GM21619 (cell line): ENCODE measurements at regions not wholly inside any gene's neighbourhood (a gene's known extent, or its start where the extent isn't known, plus 50 kb on each side); places are given as distances from the start of the nearest gene placed in this dataset.

Experiments used
- ATAC-seq: cut with Tn5 transposase; IDR thresholded peaks from one replicate; pipeline ENCODE4 v1.9.1; 2021; ENCODE audit not compliant: unreplicated experiment

DNA sequence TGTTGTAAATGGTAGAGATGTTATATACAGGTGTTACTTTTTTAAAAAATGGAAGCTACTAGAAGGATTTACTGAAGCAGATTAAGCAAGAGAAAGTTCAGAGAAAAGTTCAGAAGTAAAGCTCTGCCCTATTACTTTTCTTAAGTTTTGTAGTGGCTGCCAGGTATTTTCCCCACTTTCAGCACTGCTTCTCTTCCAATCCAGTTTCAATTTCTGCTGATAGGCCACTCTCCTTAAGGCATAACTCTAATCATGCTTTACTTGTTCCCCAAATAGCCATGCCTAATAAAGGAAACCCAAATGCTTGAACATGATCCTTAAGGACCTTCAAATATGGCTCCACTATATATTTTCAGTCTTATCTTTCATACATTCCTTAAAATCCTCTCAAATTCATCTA is 880.8 kb upstream of the CDH2 start:
- ATAC-seq = no peak

DNA sequence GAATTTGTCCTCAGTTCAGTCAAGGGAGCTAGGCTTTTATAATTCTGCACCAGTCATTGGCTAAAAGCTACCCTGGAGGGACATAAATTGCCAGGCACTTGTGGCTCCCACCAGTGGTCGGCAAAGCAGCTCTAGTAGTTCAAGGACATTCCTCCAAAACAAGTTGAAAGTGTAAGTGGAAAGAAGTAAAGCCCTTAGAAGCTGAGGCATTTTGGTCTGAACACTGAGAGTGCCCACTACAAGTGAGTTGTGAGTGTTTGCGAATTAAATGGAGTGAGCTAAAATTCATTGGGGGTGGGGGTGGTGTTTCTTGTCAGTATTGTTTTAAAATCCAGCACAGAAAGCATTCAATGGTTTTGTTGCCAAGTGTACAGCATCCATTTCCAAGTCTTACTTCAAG is 879.9 kb upstream of the CDH2 start:
- ATAC-seq = no peak

DNA sequence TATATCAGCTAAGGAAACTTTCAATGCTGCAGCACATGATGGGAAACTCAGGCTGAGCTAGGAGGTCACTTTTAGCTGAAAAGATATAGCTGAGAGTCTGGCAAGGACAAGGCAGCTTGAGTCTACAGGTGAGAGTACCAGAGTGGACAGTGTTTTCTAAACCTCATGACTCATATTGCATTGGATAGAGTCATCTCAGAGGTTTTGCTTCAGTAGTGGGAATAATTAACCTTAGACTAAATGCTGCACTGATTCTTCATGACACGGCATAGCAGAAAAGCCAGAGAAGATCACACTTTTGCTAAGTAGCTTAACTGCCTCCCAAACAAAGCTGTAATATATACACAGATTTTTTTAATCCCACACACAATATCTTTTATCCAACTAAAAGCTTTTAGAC is 865.0 kb upstream of the CDH2 start:
- ATAC-seq = no peak

DNA sequence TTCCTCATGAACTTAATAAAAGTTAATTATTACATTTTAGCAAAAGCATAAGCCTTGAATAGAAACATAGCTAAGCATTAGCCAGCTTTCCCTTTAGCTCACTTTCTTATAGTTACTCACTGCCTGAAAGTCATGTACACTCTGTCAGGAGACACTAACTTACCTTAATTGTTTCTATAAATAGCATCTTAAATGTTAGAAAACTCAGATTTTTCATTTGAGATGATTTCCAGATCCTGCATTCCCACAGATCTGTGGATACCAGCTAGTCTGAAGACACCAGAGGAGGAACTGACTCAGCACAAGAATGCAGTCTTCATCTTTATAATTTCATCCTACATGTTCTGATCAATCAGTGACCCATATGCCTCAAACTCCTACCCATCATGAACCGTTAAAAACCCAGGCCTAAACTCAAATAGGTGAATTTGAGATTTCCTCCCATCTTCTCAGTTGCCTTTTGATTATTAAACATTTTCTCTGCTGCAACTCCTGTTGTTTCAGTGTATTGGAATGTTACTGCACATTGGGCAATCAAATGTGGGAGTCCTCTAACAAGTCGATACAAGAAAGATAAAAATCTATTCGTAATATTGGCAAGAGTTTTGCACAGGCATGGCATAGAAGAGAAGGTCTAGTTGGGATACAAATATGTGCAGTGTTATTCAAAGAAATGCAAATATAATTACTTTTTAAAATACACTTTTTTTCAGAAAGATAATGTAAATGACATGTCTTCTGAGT is 857.4 kb upstream of the CDH2 start:
- no peak for ATAC-seq

DNA sequence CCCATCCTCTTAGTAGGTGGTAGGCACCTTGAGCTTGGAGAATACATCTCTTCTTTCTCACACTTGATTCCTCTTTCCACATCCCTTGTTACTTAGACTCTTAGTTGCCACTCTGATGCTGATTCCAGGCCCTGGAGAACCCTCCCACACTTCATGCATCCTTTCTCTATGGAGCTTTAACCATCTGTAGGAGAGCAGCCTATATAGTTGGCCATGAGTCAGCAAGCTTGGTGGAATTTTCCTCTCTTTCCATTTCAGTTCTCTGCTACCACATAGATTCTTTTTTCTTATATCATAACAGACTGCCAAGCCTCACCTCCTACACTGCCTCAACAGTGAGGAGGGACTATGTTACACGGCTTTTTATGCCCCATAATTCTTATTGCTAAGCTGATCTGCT is 851.6 kb upstream of the CDH2 start:
- no peak for ATAC-seq

DNA sequence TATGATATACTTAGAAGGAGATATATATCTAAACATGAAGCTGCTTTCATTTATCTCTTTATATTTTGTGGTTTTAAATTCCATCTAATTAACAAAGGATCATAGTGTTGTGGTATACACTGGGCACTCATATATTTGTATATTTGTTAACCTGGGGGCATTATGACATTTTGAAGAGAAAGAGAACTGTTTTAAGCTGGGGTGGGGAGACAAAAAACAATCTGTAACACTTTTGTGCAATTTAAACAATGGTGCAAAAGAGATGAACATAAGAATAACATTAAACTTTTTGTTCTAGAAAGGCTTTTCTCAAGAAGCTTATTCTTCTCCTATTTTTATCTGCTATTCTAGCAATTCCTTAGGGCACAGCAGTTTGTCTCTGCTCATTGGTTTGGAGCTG is 842.0 kb upstream of the CDH2 start:
- ATAC-seq = no peak

DNA sequence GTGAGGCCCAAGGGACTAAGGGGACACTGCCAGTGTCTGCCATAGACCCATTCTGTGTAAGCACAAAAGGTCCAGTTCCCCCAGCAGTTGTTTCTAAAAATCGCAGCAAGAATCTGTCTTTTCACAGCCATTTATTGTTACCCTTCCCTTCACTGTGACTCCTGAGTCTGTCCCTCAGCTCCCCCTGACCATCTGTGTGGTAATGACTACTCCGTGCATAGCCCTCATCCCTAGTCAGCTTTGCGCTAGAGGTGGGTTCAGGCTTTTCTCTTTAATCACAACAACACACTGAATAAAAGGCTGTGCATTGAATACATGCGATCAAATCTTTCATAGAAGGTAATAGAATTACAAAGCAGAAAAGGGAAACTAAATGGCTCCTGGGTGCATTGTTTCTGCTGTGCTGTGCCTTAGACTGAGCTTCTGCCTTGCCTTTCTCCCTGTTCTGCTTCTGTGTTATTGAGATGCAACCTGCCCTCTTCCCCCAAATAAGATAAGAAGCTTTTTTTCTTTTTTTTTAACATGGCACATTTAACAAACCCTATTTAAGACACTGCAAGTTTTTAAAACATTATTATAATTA is 836.0 kb upstream of the CDH2 start:
- ATAC-seq = no peak

DNA sequence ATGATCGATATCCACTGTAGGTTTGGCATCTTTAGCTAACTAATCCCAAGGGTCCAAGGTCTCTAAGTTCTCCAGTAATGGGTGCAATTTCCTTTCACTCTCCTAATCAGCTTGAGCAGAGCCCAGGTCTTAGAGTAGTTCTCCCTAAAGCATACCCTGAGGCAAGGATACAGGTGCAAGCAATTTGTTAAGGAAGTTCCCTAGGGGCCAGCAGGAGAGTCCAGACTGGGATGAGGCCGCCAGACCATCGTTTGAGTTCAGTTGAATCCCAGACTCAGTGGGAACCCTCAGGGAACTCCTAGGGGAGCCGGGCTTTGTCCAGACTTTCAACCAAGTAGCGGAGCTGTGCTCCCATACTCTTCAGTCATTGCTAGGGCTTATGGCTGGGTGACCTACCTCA is 835.4 kb upstream of the CDH2 start:
- no peak for ATAC-seq

DNA sequence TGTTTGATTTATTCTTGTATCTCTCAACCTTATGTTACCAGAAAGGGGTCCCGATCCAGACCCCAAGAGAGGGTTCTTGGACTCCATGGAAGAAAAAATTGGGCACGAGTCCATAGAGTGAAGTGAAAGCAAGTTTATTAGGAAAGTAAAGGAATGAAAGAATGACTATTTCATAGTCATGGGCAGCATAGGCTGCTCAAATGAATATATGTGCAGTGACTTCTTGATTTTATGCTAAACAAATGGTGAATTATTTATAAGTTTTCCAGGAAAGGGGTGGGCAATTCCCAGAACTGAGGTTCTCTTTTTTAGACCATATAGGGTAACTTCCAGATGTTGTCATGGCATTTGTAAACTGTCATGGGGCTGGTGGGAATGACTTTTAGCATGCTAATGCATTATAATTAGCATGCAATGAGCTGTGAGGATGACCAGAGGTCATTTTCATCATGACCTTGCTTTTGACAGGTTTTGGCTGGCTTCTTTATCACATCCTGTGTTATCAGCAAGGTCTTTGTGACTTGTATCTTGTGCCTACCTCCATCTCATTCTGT is 832.4 kb upstream of the CDH2 start:
- ATAC-seq = no peak

DNA sequence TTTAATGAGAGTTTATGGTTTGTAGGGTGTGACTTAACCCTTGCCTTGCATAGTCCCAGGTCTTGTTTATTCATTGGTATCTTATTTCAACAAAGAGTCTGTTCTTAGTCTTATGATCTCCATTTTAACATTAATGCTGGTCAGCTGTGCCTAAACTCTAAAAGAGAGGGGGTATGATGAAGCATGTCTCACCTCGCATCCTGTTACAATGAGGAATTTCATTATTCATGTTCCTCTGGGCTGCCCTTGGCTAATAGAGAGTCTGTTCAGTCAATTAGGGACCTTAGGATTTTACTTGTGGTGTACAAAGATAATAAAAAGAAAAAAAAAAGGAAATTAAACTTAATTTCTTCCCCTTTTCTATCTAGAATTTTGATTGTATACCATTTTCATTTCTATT is 831.9 kb upstream of the CDH2 start:
- no peak for ATAC-seq

DNA sequence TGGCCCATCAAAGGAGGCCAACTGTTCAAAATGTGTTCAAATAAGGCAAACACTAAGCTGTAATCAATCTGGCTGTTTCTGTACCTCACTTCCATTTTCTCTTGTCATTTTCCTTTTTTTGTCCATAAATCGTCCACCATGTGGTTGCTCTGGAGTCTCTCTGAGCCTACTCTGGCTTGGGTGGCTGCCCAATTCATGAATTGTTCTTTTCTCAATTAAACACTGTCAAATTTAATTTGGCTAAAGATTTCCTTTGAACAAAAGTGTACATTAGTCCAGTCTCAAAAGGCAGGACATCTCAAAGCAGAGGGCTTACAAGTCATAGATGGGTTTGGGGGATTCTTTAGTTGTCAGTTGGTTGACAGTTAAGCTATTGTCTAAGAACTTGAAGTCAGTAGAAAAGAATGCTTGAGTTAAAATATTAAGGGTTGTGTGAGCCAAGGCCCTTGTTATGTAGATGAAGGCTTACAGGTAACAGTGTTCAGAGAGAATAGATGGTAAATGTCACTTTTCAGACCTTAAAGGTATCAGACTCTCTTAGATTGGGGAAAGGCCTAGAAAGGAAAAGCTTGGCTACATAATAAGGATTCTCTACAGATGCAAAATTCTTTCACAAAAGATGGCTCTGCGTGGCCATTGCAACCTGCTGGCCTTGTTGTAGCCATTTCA is 831.2 kb upstream of the CDH2 start:
- no peak for ATAC-seq

DNA sequence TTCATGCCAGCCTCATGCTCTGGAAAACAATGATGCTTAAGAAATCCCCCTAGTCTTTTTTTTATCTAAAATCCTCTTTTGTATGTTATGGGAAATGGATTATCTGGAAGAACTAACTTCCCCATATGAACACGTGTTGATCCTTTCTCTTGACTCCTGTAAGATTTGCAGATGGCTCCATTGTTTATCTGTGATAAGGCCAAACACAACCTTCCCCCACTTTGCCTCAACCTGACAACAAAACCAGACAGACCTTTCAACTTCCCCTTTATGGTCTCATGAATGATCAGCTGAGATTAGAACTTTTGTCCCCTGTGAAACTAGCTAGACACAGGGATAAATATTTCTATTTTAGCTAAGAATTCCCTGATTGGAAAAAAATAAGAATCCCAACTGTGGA is 828.0 kb upstream of the CDH2 start:
- no peak for ATAC-seq

DNA sequence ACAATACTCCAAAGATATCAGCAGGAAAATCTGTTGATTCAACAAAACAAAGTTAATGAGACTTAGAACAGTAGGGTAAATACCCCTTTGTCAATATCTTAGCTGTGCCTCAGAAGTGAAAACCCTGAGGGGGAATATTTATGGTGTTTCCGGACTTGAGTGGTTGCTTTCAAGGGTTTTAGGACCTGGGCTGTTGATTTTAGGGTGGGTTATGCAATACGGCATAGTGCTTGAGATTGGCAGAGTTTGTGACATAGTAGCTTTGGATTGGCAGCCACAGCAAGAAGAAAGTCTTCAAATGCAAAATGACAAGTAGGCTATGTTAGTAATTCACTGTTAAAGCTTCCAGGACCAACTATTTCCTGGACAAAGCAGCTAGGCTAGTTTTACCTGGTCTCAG is 826.3 kb upstream of the CDH2 start:
- ATAC-seq = no peak

DNA sequence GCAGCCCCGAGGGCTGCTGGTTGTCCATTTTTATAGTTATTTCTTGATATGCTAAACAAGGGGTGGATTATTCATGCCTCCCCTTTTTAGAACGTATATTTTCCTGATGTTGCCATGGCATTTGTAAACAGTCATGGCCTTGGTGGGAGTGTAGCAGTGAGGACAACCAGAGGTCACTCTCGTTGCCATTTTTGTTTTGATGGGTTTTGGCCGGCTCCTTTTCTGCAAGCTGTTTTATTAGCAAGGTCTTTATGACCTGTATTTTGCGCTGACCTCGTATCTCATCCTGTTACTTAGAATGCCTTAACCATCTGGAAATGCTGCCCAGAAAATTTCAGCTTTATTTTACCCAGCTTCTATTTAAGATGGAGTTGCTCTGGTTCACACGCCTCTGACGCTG is 825.8 kb upstream of the CDH2 start:
- ATAC-seq = no peak

DNA sequence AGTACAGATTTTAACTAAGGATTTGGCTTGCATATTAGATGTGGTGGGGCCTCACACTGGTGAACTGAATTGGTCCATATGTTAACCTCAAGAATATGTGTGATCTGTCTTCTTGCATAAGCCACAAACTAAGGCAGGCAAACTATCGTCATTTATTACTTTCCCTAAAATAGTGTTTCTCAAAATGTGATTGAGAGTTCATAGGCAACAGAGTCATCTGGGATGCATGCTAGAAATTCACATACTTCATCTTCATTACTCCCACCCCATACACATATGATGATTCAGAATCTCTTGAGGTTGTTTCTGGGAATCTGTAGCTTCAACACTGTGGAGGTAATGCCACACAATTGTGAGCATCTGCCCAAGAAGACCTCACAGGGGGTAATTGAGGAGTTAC is 822.8 kb upstream of the CDH2 start:
- no peak for ATAC-seq

DNA sequence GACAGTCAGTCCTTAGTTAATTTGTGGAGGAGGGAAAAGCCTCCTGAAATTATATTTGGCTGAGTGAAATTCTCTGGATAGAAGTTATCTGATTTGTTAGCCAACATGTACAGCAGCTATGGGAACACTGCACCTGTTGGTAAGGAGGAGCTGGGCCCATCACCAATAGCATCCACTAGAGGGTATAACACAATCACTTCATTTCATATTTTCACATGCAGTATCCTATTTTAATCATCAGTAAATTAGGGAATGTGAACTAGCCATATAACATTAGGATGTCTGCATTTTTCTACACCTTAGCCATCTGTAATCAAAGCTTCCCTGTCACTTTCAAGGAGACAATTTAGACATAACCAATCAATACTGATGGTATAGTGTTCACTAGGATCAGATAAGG is 818.4 kb upstream of the CDH2 start:
- ATAC-seq = no peak

DNA sequence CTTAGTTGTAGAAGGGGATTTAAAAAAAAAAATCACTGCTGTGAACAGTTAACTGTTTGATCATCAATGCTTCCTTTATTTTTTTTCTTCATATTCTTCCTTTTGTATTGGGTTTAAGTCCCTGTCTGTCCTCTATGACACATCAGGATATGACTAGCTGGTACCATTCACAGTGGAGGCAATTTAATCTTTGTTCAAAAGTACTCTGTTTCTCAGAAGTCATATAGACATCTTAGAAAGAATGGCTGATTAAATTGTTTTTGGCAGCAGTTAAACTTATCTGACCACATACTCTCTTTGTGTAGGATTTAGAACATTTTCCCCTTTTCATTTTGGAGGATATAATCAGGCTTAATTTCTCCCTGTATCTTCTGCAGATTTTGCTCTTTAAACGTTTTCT is 807.8 kb upstream of the CDH2 start:
- ATAC-seq = no peak

DNA sequence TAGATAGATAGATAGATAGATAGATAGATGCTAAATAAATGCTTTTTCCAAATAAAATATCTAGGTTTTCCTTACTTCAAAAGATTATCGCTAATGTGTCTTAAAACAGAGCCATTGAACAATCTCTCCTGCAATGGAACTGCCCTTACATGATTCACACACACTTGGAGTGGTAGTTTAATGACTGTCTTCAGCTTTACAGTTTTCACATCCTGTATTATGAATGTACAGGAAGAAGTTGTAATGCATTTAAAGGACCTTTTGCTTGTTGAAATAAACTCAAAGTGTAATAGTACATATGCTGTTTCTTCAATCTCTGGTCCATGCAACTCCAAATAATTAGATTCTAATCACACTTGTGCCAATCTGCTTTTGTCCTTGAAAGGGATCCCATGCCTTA is 797.6 kb upstream of the CDH2 start:
- no peak for ATAC-seq

DNA sequence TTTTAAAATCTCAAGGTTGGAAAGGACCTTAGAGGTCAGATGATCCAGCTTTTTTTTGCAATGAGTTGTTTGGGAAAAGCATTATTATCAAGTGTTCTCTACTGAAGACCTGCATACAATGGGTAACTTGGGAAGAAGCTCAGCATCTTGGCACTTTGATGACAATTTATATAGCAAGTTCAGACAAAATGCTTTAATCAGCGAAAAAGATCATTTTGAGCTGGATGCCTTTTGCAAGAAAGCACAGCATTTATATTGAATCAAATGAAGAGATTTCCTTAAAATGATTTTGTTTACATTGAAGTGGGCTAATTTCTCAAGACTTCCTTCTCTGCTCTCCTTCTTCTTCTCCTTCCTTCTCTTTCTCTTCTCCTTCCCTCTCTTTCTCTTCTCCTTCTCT is 796.4 kb upstream of the CDH2 start:
- ATAC-seq = no peak

DNA sequence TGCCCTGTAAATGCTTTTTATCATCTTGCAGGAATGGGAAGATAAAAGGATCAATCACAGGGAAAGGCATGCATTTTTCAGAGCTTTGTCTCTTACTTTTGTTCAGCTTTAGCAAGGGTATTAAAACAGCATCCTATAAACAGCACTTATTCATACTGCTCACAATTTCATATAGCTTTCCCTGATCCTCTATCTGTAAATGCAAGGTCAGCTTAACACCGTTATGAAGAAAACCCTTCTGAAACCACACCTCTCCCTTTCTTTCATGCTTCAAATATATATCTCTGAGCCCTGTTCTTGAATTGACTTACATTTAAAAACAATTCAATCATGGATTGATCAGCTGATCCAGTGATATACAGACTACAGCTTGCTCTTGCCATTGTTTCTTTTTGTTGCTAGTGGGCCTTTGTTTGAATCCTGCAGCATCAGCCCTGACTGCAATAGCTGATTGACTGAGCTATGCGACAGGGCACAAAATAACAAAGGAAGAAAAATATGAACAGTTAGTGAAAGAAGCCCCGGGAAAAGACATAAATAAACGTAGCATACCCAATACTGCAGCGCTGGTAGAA is 795.5 kb upstream of the CDH2 start:
- no peak for ATAC-seq

DNA sequence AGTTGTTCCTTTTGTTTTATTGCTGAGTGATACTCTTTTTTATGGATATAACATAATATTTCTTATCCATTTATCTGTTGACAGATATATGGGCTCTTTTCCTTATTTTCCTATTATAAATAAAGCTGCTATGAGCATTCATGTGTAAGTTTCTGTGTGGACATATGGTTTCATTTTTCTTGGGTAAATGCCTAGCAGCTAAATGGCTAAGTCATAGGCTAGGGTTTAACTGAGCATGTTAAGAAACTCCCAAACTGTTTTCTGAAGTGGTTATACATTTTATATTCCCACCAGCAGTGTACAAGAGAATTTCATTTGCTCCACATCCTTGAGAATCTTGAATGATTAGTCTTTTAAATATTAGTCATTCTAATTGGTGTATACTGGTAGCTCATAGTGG is 786.6 kb upstream of the CDH2 start:
- ATAC-seq = no peak

DNA sequence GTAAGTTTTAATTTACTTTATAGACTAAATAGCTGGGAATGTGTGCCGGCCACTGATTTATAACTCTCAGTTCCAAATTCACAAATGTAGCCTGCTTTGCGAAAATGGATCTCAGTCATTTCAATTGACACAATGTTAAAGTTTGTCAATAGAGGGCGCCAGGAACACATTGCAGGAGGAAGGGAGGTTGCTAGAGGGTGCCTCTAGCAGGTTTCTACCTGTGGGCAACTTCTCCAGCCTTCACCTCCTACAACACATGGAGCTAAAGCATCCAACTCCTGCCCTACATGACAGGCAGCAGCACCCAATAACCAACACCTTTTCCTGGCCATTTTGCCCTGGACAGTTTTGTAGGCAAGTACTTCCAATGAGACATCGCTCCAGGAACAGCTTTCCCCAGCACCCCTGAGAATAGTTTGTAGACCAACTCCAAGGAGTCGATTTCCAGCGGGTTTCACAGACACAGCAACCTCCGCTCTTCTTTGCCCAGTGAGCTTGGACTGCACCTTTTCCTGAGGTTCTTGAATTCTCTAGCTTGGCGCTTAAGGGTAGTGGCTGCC is 784.8 kb upstream of the CDH2 start:
- no peak for ATAC-seq
